ENCODE measurements at regions not wholly inside any gene's neighbourhood (a gene's known extent, or its start where the extent isn't known, plus 50 kb on each side); places are given as distances from the start of the nearest gene placed in this dataset.

DNA sequence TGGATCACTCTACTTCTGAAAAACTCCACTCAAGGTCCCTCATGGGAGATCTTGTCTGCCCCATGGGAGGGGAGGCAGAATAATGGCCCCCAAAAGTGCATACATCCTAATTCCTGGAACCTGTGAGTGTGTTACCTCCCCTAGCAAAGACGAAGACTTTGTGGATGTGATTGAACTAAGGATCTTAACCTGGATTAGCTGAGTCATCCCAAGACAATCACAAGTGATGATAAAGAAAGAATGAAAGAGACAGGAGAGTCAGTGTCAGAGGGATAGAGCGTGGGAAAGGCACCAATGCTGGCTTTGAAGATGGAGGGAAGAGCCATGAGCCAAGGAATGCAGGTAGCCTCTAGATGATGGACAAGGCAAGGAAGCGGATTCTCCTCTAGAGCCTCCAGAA, 374.7 kb upstream of the DYNLRB2 start:
- POLR2A ChIA-PET (ENCODE audit: unreplicated experiment): no interaction called here
- Histone ChIP-seq H3F3A (ENCODE audit: insufficient read depth, low read depth) (no peaks in the 10 kb centered on the region), H3K27ac (no peak overlapping the region), H3K4me2 (no peak overlapping the region), H2AFZ (no peak overlapping the region), H3K4me1 (replicated peaks; ENCODE audit: insufficient read depth) (no peaks in the 10 kb centered on the region), H3K36me3 (ENCODE audit: low read depth) (no peaks in the 10 kb centered on the region), H3K9me3 (ENCODE audit: insufficient read depth, low read depth) (no peaks in the 10 kb centered on the region), H3K27me3 (ENCODE audit: insufficient read depth, low read depth) (peaks cover 31% of the 10 kb centered on the region; the same call in 1 of the 2 replicates), H3K4me3 (no peak overlapping the region), H4K20me1 (ENCODE audit: insufficient read depth) (no peaks in the 10 kb centered on the region), H3K79me2 (ENCODE audit: low read depth) (no peaks in the 10 kb centered on the region), H3K9me2 (ENCODE audit: insufficient read depth) (no peaks in the 10 kb centered on the region)
- BruUV-seq (replicated peaks): no TSS peak
- no peak for TF ChIP-seq EZH2 (IDR thresholded peaks at IDR 0.05; ENCODE audit: low read depth)
- TF ChIP-seq, protein P1, sequence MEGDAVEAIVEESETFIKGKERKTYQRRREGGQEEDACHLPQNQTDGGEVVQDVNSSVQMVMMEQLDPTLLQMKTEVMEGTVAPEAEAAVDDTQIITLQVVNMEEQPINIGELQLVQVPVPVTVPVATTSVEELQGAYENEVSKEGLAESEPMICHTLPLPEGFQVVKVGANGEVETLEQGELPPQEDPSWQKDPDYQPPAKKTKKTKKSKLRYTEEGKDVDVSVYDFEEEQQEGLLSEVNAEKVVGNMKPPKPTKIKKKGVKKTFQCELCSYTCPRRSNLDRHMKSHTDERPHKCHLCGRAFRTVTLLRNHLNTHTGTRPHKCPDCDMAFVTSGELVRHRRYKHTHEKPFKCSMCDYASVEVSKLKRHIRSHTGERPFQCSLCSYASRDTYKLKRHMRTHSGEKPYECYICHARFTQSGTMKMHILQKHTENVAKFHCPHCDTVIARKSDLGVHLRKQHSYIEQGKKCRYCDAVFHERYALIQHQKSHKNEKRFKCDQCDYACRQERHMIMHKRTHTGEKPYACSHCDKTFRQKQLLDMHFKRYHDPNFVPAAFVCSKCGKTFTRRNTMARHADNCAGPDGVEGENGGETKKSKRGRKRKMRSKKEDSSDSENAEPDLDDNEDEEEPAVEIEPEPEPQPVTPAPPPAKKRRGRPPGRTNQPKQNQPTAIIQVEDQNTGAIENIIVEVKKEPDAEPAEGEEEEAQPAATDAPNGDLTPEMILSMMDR (conservative IDR thresholded peaks at IDR 0.05): no peak
- intact Hi-C loops (cut with micrococcal nuclease; ENCODE audit: unreplicated experiment): no loop called here
- CTCF ChIA-PET: no interaction called here
- DNase-seq: no peak

- CTCF ChIA-PET: no interaction called here
- H4K20me1 ChIP-seq (ENCODE audit: insufficient read depth): no peaks in the 10 kb centered on the region
- no peaks in the 10 kb centered on the region for H3K9me3 ChIP-seq (ENCODE audit: insufficient read depth, low read depth)
These were observed 375.7 kb upstream of the DYNLRB2 start for GRCh38 chr16:80164966-80165550.

GRCh38 chr16:80163339-80163738, 377.5 kb upstream of the DYNLRB2 start:
- no peaks in the 10 kb centered on the region for H3F3A ChIP-seq (ENCODE audit: insufficient read depth, low read depth)
- no peak overlapping the region for H3K27ac ChIP-seq
- peaks cover 26% of the 10 kb centered on the region; the same call in 1 of the 2 replicates for H3K27me3 ChIP-seq (ENCODE audit: insufficient read depth, low read depth)
- H3K9me2 ChIP-seq (ENCODE audit: insufficient read depth): no peaks in the 10 kb centered on the region
- no peaks in the 10 kb centered on the region for H4K20me1 ChIP-seq (ENCODE audit: insufficient read depth)
- H3K36me3 ChIP-seq (ENCODE audit: low read depth): no peaks in the 10 kb centered on the region
- no peak overlapping the region for H3K4me2 ChIP-seq
- no peak overlapping the region for H2AFZ ChIP-seq
- ChIA-PET CTCF (no interaction called here), POLR2A (ENCODE audit: unreplicated experiment) (no interaction called here)
- TF ChIP-seq, protein P1 (conservative IDR thresholded peaks at IDR 0.05): no peak
- TF ChIP-seq EZH2 (IDR thresholded peaks at IDR 0.05; ENCODE audit: low read depth): no peak
- no TSS peak for BruUV-seq (replicated peaks)
- intact Hi-C loops (cut with micrococcal nuclease; ENCODE audit: unreplicated experiment): no loop called here
- no peaks in the 10 kb centered on the region for H3K79me2 ChIP-seq (ENCODE audit: low read depth)
- no peak overlapping the region for H3K4me3 ChIP-seq
- H3K9me3 ChIP-seq (ENCODE audit: insufficient read depth, low read depth): no peaks in the 10 kb centered on the region
- no peaks in the 10 kb centered on the region for H3K4me1 ChIP-seq (replicated peaks; ENCODE audit: insufficient read depth)
- DNase-seq: no peak

More at GRCh38 chr16:80164966-80165550, 375.7 kb upstream of the DYNLRB2 start:
- no peaks in the 10 kb centered on the region for H3F3A ChIP-seq (ENCODE audit: insufficient read depth, low read depth)
- H3K36me3 ChIP-seq (ENCODE audit: low read depth): no peaks in the 10 kb centered on the region
- no peaks in the 10 kb centered on the region for H3K4me1 ChIP-seq (replicated peaks; ENCODE audit: insufficient read depth)
- intact Hi-C loops (cut with micrococcal nuclease; ENCODE audit: unreplicated experiment): no loop called here
- H3K9me2 ChIP-seq (ENCODE audit: insufficient read depth): no peaks in the 10 kb centered on the region
- H3K27ac ChIP-seq: no peak overlapping the region
- no peaks in the 10 kb centered on the region for H3K79me2 ChIP-seq (ENCODE audit: low read depth)
- POLR2A ChIA-PET (ENCODE audit: unreplicated experiment): no interaction called here
- no TSS peak for BruUV-seq (replicated peaks)
- no peak for DNase-seq
- H2AFZ ChIP-seq: no peak overlapping the region
- H3K4me3 ChIP-seq: no peak overlapping the region
- H3K27me3 ChIP-seq (ENCODE audit: insufficient read depth, low read depth): peaks cover 25% of the 10 kb centered on the region; the same call in 1 of the 2 replicates
- no peak overlapping the region for H3K4me2 ChIP-seq
- TF ChIP-seq EZH2 (IDR thresholded peaks at IDR 0.05; ENCODE audit: low read depth): no peak
- TF ChIP-seq, protein P1 (conservative IDR thresholded peaks at IDR 0.05): no peak

Measured in PC-9 (cell line).